ENCODE measurements at regions not wholly inside any gene's neighbourhood (a gene's known extent, or its start where the extent isn't known, plus 50 kb on each side); places are given as distances from the start of the nearest gene placed in this dataset.

DNA sequence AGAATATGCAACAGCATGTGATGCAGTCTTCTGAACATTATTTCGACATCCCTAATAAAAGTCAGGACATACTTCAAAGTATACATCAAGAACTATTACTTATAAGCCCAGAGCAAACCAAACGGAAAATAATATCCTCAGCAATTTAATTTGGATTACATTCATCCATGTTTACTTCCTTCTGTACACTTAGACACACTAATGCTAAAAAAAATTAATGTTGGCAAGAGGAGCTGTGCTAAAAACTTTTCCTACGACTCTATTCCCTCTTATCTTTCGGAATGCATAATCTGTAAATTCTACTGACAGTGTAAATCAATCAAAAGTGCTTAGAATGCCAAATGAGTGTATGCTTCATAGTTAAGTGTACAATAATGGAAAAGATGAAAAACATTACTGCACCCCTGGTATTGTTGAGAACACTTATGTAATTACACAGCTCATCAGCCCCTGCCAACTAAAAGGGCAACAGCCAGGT lies 301.2 kb upstream of the HSF2 start:
- in situ Hi-C loops (cut with HindIII; ENCODE audit: low sequenced_read_pairs): no loop called here

DNA sequence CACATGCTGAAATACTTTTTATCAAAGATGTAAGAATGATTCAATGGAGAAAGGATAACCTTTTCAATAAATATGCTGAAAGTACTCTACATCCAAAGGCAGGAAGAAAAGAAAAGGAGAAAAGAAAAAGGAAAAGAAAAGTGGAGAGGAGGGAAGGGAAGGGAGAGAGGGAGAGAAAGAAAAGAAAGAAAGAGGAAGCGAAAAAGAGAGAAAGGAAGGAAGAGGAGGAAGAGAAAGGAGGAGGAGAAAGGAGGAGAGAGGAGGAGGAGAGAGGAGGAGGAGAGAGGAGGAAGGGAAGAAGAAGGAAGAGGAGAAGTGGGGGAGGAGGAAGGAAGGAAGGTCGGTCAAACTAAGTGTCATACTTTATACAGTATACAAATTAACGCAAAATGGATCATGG lies 297.4 kb upstream of the HSF2 start:
- in situ Hi-C loops (cut with HindIII; ENCODE audit: low sequenced_read_pairs): no loop called here

DNA sequence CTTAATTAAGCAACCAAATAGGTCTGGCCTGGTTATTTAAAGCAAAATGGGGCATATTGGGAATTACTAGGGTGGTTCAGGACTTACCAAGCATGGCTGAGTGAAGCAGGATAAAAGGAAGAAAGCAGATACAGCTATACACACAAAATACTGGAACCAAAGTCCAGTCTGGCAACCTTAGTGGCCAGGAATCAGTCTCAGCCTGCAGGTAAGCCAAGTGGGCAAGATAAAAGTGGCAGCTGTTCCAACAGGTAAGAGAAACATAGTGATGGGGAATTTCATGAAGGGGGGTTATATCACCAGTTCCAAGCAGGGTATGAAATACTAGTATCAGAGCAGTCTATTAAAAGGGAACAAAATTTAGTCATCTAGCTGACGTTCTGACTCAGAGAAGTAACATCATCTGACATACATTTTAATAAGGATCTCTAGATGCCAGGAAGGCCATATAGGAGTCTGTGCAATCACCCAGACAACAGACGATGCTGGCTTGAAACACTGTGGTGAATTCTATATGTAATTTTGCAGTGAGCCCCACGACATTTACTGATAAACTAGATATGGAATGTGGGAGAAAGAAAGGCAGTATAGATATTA lies 292.1 kb upstream of the HSF2 start:
- in situ Hi-C loops (cut with HindIII; ENCODE audit: low sequenced_read_pairs): no loop called here

DNA sequence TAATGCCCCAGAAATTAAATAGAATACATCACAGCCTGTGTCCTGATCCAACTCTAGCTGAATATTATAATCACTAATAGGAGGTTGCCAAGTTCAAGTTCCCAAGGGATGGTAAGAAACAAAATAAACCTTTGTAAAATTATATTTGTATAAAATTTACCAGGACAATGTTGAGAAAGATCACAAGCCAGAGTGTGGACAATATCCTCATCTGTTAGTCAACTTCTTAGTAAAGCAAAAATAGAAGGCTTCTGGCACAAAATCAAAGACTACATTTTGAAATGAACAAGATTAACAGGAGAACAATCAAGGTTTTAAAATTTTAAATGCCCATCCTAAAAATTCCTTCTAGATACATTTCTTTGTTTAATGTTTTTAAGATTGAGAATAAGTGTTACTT lies 290.4 kb upstream of the HSF2 start:
- in situ Hi-C loops (cut with HindIII; ENCODE audit: low sequenced_read_pairs): no loop called here

DNA sequence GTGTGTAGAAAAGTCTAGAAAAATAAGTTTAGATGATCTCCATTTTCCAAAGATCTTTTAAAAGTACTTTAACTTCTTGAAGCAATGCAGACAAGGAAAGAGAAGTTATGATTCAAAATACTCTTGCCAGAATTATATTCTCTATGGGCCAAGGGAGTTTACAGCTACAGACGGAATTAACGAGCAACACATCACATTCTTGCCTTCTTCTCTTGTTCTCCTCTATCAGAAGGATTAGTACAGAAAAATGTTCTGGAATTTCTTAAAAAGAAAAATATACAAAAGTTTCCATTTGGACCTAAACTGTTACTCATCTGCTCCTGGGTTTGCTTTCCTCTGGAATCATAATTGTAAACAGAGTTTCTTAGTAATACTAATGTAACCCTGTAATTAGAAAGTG lies 284.7 kb upstream of the HSF2 start:
- in situ Hi-C loops (cut with HindIII; ENCODE audit: low sequenced_read_pairs): no loop called here

DNA sequence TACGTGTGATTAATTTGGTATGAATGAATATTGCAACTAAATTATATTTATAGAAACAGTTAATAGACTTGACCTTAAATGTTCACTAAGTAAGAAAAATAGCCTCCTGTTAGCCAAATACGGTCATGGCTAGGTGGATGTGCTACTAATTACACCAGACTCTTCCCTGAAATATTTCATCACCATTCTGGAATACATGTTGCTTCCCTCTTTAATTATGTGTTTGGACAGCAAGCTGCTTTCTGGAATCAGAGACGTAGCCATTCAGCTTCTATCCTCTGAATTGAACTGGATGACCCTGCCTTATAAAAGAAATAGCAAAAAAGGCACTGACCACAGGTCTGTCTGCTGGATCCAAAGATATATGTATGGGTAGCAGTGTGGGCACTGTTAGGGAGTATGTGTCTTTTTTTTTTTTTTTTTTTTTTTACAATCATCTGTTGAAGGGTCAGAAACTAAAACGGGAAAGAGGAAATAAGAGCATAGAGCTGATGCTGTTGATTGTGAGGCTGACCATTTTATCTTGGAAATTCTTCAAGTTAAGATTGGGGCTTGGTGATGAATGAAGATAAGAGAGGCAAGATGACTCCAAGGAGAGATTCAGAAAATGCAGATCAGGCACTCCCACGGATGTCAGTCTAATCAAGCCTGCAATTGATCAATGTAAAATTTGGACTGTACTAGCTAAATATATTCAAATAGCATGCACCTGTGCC lies 283.2 kb upstream of the HSF2 start:
- in situ Hi-C loops (cut with HindIII; ENCODE audit: low sequenced_read_pairs): no loop called here

DNA sequence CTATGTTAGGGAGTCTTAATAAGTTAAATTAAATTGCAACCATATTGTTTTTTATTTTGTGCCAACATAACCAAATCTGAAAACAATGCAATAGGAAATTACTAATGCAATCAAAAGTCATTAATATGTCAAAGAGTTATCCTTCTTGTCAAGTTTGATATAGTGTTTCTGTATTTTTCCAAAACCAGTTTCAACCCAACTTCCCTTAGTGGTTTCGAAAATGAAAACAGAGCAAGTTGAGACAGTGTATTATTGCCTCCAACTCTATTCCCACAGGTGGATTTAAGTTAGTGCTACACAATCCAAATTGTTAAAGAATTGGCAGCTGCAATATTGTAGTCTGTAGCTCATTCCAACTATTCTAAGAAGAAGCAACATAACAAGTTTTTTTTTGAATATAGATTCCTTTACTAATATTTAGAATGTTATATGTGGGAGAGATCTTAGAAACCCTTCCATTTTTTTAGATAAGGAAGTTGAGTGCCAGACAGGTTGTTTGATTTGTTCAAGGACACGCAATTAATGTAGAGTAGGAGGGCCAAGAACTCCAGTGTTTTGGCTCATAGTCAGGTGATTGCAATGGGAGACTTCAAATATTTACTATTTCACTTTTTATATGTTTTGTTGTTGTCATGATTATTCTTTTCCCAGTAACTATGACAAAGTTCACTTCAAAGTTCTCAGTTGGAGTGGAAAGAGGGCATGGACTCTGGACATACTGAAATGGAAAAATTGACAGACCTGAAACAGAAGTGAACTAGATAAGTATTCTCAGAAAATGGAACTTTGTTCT lies 282.4 kb upstream of the HSF2 start:
- in situ Hi-C loops (cut with HindIII; ENCODE audit: low sequenced_read_pairs): no loop called here

DNA sequence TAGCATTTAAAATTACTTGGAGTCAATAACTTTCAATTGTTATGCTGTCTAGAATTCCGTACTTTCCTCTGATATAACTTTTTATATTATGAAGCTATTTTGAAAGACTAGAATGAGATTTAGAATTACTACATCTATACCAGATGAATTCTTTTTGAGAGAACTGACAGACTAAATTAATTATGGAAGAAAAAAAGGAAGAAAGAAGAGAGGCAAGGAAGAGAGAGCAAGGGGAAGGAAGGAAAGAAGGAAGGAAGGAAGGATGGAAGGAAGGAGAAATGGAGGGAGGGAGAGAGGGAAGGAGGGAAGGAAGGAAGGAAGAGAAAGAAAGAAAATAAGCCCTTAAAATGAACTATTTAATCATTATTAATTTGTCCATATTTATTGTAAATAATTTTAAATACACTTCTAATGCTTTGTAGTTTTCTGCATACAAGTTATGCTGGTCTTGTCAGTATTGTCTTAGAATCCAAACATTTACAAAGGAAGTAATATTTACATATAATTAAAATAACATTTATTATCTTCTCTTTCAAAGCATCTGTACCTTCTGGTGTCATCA lies 280.4 kb upstream of the HSF2 start:
- in situ Hi-C loops (cut with HindIII; ENCODE audit: low sequenced_read_pairs): no loop called here

DNA sequence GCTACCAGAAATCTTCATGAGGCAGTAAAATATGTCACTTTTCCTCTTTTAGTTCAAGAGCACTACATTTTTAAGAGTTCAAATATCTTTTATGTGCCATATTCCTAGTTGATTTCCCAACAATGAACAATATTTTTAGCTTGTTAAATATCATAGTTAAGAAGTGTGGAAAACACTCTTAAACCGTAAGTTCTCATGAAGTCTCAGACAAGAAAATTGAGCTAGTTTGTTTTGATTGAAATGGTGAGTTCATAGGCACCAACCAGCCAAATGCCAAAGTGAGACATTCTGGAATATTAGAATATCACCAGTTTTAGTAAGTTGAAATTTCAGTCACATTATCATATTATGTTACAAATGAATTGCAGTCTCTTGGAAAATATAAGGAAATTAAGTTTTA lies 277.2 kb upstream of the HSF2 start:
- in situ Hi-C loops (cut with HindIII; ENCODE audit: low sequenced_read_pairs): no loop called here

DNA sequence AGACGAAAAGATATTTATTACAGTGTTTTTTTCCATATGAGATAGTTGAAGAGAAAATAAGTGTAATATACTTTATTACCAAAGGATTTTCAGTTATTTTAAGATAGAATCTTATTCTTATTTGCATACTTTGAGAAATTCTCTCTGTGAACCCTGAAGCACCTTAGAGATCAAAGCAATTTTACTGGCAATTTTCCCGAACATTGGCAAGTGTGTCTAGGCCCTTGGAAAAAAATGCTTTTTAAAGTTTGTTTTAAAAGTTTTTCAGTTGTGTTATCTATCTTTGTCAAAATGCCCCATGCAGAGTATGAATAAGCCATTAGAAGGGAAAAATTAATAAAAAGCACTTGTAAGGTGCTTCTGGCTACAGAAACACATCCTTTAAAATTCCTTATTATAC lies 276.8 kb upstream of the HSF2 start:
- in situ Hi-C loops (cut with HindIII; ENCODE audit: low sequenced_read_pairs): no loop called here

DNA sequence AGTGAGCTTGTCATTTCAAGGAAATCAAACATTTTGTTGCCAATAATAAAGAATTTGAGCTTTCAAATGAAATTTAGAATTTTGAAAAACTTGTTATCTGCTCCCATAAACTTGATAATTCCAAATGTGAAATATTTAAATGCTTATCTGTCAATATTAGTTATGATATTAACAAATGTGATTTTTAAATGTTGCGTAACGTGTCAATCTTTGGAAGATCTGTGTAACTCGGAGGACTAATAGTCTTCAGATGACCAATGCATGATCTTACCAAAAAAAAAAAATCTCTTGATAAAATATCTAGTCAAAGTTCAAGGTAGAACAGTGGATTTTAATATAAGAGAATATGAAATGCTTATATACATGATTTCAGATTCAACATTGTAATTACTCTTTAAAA lies 274.5 kb upstream of the HSF2 start:
- in situ Hi-C loops (cut with HindIII; ENCODE audit: low sequenced_read_pairs): no loop called here

DNA sequence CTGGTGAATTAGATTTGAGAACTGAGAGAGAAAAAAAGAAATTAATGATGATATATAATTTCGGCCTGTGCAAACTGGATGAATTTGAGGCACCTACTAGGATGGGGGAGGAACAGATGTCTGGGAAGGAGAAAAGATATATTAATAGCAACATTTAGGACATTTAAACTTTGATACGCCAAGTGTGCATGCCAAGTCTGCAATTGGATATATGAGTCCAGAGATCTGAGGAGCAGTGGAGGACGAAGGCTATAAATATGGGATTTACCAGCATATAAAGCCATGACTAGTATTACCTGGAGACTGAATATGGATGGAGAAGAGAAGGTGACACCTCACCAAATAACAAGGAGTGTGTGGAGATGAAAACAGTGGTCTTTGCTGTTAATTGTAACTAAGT lies 272.6 kb upstream of the HSF2 start:
- in situ Hi-C loops (cut with HindIII; ENCODE audit: low sequenced_read_pairs): no loop called here

DNA sequence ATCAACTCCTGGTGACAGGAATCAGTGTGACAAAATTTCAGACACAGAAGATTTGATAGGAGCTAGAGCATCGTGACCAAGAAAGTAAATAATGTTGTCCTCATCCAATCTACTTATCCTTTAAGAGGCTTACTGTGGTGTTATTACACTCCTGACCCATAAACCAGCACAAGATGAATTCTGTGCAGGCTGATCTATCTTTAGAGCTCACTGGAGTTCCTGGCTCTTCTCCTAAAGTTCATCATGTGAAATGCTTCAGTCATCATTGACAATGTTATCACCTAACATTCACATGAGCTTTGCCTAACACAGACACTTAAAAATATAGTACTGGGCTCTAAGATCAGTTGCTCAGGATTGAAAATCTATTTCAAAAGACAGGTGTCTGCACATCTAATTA lies 271.0 kb upstream of the HSF2 start:
- in situ Hi-C loops (cut with HindIII; ENCODE audit: low sequenced_read_pairs): no loop called here

DNA sequence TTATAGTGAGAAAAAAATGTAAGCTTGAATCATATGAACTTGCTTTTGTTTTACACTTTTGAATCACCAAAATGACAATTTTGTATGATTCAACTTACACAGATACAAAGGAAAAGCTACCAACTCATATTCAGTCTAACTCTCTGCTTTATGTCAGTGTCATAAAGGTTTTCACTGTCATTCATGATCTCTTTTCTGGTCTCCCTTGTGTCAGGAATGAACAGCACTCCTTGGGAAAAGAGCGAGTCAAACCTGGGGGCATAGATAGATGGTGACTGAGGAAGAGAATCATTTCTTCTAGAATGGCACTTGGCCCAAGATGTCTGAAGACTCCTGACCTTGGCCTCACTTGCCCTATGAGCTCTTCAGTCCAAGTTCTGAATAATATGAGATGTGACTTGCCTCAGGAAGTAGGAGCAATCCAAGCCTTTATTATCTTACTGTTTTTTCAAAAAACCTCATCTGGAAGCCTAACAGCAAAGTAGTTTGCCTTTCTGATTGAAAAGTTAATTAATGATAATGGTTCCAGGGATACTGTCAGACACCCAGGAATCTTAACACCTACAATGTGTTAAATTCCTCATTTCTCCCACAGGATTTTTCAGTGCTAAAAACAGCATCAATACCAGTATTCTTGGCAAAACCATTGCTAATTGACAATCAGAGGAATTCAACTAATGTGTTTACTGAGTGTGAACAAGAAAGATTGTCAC lies 270.0 kb upstream of the HSF2 start:
- in situ Hi-C loops (cut with HindIII; ENCODE audit: low sequenced_read_pairs): no loop called here

DNA sequence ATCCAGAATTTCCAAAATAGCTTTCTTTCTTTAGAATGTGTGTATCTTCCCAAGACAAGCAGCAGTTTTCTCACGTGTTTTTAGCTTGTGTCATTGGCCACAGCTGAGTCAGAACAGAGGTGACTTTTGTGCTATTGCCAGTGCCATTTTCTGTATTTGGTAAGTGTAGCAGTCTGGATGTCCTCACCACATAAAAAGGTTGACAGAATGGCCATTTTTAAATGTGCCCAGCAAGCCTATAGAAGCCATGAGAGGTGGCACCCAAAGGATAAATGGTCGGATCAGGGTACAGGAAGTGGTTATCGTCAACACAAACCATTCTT lies 269.5 kb upstream of the HSF2 start:
- in situ Hi-C loops (cut with HindIII; ENCODE audit: low sequenced_read_pairs): no loop called here

DNA sequence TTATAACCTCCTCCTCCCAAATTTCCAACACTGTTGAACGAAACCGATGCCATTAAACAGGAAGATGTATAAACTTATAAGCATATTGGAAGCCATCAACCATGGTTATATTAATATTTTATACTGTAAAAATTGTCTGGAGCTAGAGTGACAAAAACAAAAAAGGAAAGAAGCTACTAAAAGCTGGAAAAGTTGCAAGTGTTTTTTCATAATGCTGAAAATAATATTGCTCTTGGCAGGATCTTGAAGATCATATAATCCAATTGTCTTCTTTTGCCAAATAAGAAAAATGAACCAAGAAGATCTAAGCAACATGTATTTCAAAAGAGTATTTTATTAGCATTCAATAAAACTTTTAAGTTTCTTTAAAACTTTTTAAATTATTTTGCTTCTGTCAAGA lies 268.9 kb upstream of the HSF2 start:
- in situ Hi-C loops (cut with HindIII; ENCODE audit: low sequenced_read_pairs): no loop called here

DNA sequence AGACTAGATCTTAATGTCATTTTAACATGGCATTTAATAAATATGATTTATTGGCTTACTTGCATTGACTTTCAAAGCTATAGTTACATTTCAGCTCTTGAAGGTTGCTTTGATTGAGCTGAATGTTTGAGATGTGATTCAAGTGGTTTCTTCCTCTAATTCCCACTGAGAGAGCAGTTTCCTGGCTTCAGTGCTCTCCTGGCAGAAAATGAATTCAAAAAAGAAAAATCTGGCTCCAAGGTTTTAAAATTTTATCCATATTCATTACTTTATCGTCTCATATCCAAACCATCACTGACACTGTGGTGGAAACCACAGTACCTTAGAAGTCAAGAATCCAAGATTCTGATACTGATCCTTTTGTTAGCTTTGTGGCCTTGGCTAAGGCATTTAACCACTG lies 263.1 kb upstream of the HSF2 start:
- in situ Hi-C loops (cut with HindIII; ENCODE audit: low sequenced_read_pairs): no loop called here

DNA sequence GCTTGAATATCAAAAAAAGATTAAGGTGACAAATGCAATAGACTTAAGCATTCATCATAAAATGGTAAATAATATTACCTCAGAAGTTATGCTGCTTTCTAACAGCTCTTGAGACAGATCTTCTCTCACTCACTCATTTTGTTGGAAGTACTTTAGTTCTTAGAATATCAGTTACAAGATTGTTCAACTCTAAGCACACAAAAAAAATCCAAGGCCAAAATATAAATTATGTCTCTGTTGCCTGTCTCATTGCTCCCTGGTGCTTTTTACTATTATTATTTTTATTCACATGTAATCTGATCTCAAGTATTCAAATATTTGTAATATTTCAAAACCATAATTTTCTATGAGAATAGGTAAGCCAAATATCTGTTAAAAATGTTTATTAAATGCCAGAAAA lies 259.4 kb upstream of the HSF2 start:
- in situ Hi-C loops (cut with HindIII; ENCODE audit: low sequenced_read_pairs): no loop called here

DNA sequence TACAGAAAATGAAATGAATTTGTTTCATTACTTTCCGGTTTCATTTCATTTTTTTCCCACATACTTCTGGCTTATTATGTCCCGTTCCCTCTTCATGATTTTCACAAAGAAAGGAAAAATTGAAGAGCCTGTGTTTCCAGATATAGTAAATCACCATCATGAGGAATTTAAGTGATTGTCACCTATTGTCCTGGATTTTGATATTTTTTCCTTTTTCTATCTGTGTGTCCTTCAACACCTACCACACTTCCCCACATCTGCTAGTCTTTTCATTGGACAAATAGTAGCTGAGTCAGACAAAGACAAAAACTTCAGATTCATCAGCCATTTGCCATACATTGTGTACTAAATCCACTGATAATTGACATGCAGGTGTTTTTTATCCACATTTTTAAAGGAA lies 258.2 kb upstream of the HSF2 start:
- in situ Hi-C loops (cut with HindIII; ENCODE audit: low sequenced_read_pairs): no loop called here

DNA sequence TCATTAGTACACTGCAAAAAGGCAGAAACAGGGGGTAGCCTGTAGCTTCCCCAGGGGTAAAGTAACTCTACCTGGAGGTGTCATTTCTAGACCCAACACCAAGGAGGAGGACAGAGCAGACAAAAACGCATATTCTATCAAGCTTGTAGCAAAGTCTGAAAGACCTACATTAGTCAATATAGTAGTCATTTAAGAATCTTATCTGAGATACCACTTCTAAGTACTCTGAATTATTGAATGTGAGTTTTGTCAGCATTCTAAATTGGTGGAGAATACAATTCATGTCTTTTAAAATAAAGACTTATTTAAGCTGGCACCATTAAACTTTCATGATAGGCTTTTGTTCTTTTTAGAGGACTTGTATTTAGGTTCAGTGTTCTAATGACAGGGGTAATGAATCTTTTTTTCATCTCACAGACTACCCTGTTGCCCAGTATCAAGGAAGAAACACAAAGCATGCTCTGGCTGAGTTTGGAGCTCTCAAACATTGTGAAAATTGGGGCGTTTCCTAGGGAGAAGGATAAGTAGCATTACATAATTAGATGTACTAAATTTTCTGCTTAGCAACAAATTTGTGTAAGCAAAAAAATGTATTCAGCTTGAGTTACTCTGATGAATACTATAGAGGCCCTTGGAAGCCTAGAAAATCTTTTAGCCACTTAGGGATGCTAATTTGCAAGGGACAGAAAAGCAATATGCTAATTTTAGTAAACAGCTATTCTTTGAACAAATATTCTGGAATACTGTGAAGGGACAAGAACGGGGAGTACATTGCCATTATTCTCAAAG lies 255.4 kb upstream of the HSF2 start:
- in situ Hi-C loops (cut with HindIII; ENCODE audit: low sequenced_read_pairs): no loop called here

DNA sequence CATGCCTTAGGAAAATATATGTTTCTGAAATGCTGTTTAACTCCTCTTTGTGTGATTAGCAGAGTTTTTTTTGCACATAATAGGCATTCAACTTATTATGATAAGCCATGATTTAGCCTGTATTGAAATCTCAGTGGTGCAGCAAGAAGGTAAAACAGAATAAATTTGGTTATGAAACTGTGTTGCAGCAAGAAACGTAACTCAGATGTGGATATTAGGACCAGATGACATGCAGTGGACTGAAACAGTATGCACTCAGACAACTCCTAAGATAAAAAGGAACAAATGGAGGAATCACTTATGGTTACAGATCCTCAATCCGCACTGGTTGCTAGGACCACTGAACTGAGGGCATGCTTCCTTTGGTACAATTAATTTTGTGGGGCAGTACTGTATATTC lies 254.2 kb upstream of the HSF2 start:
- in situ Hi-C loops (cut with HindIII; ENCODE audit: low sequenced_read_pairs): no loop called here

Data from DLD1 (cell line).